ENCODE measurements at regions not wholly inside any gene's neighbourhood (a gene's known extent, or its start where the extent isn't known, plus 50 kb on each side); places are given as distances from the start of the nearest gene placed in this dataset.

GRCh38 chr20:57934007-57934805 is 224.4 kb upstream of the PMEPA1 start:
- no peak overlapping the region for H3K4ac ChIP-seq (ENCODE audit: low read depth in 1 of 2, low read length in 2 of 2)
- H3K4me1 ChIP-seq (ENCODE audit: control insufficient read depth, insufficient read depth, low read depth, low read length), result no peaks in the 10 kb centered on the region
- H2AFZ ChIP-seq (ENCODE audit: low read depth, low read length), result no peak overlapping the region
- no peak overlapping the region for H2BK5ac ChIP-seq (ENCODE audit: low read depth, low read length, poor library complexity, severe bottlenecking)
- no peak overlapping the region for H2BK12ac ChIP-seq (ENCODE audit: low read length in 2 of 2)
- H3K4me3 ChIP-seq (ENCODE audit: insufficient read depth in 1 of 2, low read depth in 1 of 2, low read length in 2 of 2), result no peak overlapping the region
- DNase-seq, result no peak
- H3K27me3 ChIP-seq (ENCODE audit: control insufficient read depth in 1 of 2, insufficient read depth in 1 of 2, low read length in 2 of 2), result peaks cover 0 to 72% of the 10 kb centered on the region in 2 experiments
- H3K27ac ChIP-seq (ENCODE audit: low read length, poor library complexity, severe bottlenecking), result no peak overlapping the region
- no peak overlapping the region for H3K14ac ChIP-seq (ENCODE audit: low read length in 2 of 2)
- H2BK120ac ChIP-seq (ENCODE audit: low read depth, low read length), result no peak overlapping the region
- H3K79me1 ChIP-seq (replicated peaks; ENCODE audit: low read length, poor library complexity, severe bottlenecking), result no peaks in the 10 kb centered on the region
- H3K4me2 ChIP-seq (ENCODE audit: low read length, poor library complexity, severe bottlenecking), result no peak overlapping the region
- H3K36me3 ChIP-seq (ENCODE audit: control insufficient read depth in 1 of 2, insufficient read depth in 2 of 2, low read depth in 1 of 2, low read length in 2 of 2), result no peaks in the 10 kb centered on the region
- 70% methylated on average over 10 of the region's 10 CpGs for WGBS
- H4K8ac ChIP-seq (ENCODE audit: low read length), result no peak overlapping the region
- no peak overlapping the region for H4K91ac ChIP-seq (ENCODE audit: low read length)
- H2AK5ac ChIP-seq (ENCODE audit: low read length, severe bottlenecking), result no peak overlapping the region
- no peak overlapping the region for H3K23ac ChIP-seq (ENCODE audit: low read length in 2 of 2)
- H2BK15ac ChIP-seq (ENCODE audit: low read depth, poor library complexity, severe bottlenecking), result no peak overlapping the region
- no peak overlapping the region for H3K9ac ChIP-seq (ENCODE audit: low read length)
- H3K18ac ChIP-seq (ENCODE audit: low read depth in 1 of 2, low read length in 2 of 2), result no peak overlapping the region
- no peaks in the 10 kb centered on the region for H3K9me3 ChIP-seq (ENCODE audit: control insufficient read depth, low read length)

GRCh38 chr20:57932227-57932864 is 222.5 kb upstream of the PMEPA1 start:
- no peak overlapping the region for H2BK5ac ChIP-seq (ENCODE audit: low read depth, low read length, poor library complexity, severe bottlenecking)
- no peak for DNase-seq
- H2BK12ac ChIP-seq (ENCODE audit: low read length in 2 of 2), result no peak overlapping the region
- no peak overlapping the region for H3K14ac ChIP-seq (ENCODE audit: low read length in 2 of 2)
- no peak overlapping the region for H3K9ac ChIP-seq (ENCODE audit: low read length)
- peak overlapping the region; percentile 30 for H4K8ac ChIP-seq (ENCODE audit: low read length)
- H3K79me1 ChIP-seq (replicated peaks; ENCODE audit: low read length, poor library complexity, severe bottlenecking), result no peaks in the 10 kb centered on the region
- H3K18ac ChIP-seq (ENCODE audit: low read depth in 1 of 2, low read length in 2 of 2), result no peak overlapping the region
- H3K4ac ChIP-seq (ENCODE audit: low read depth in 1 of 2, low read length in 2 of 2), result no peak overlapping the region
- no peak overlapping the region for H4K91ac ChIP-seq (ENCODE audit: low read length)
- no peak overlapping the region for H2BK120ac ChIP-seq (ENCODE audit: low read depth, low read length)
- H3K4me2 ChIP-seq (ENCODE audit: low read length, poor library complexity, severe bottlenecking), result no peak overlapping the region
- H2BK15ac ChIP-seq (ENCODE audit: low read depth, poor library complexity, severe bottlenecking), result no peak overlapping the region
- H2AK5ac ChIP-seq (ENCODE audit: low read length, severe bottlenecking), result no peak overlapping the region
- H3K27me3 ChIP-seq (ENCODE audit: control insufficient read depth in 1 of 2, insufficient read depth in 1 of 2, low read length in 2 of 2), result peaks cover 0 to 58% of the 10 kb centered on the region in 2 experiments
- H3K4me1 ChIP-seq (ENCODE audit: control insufficient read depth, insufficient read depth, low read depth, low read length), result no peaks in the 10 kb centered on the region
- no peaks in the 10 kb centered on the region for H3K9me3 ChIP-seq (ENCODE audit: control insufficient read depth, low read length)
- 80% methylated on average over 17 of the region's 17 CpGs for WGBS
- peak overlapping the region in 1 of 2 experiments; percentile 65 for H3K23ac ChIP-seq (ENCODE audit: low read length in 2 of 2)
- no peak overlapping the region for H2AFZ ChIP-seq (ENCODE audit: low read depth, low read length)
- no peak overlapping the region for H3K4me3 ChIP-seq (ENCODE audit: insufficient read depth in 1 of 2, low read depth in 1 of 2, low read length in 2 of 2)
- H3K36me3 ChIP-seq (ENCODE audit: control insufficient read depth in 1 of 2, insufficient read depth in 2 of 2, low read depth in 1 of 2, low read length in 2 of 2), result no peaks in the 10 kb centered on the region
- H3K27ac ChIP-seq (ENCODE audit: low read length, poor library complexity, severe bottlenecking), result no peak overlapping the region

DNA sequence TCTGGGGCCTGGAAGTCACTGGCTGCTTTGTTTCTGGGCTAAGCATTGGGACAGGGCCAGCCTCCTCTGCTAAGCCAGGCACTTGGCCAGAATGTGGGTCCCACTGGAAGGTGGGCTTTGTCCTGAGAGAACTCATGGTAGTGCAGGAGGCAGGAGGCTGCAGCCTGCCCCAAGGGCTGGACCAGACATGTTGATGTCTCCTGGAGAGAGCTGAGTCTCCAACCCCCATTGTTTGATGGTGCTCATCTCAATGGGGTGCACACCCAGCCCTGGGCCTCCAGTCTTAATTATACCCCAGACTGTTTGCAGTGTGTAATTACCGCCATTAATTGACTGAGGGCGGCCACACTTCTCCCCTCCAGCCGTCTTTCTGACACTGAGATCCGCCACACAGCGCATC is 220.5 kb upstream of the PMEPA1 start:
- Histone ChIP-seq H2BK15ac (ENCODE audit: low read depth, poor library complexity, severe bottlenecking) (no peak overlapping the region), H3K4me2 (ENCODE audit: low read length, poor library complexity, severe bottlenecking) (no peak overlapping the region), H4K91ac (ENCODE audit: low read length) (no peak overlapping the region), H3K79me1 (replicated peaks; ENCODE audit: low read length, poor library complexity, severe bottlenecking) (no peaks in the 10 kb centered on the region), H2AK5ac (ENCODE audit: low read length, severe bottlenecking) (no peak overlapping the region), H3K18ac (ENCODE audit: low read depth in 1 of 2, low read length in 2 of 2) (no peak overlapping the region), H3K9ac (ENCODE audit: low read length) (no peak overlapping the region), H3K23ac (ENCODE audit: low read length in 2 of 2) (no peak overlapping the region), H3K36me3 (ENCODE audit: control insufficient read depth in 1 of 2, insufficient read depth in 2 of 2, low read depth in 1 of 2, low read length in 2 of 2) (no peaks in the 10 kb centered on the region), H4K8ac (ENCODE audit: low read length) (no peak overlapping the region), H3K14ac (ENCODE audit: low read length in 2 of 2) (no peak overlapping the region), H3K9me3 (ENCODE audit: control insufficient read depth, low read length) (peaks cover 16% of the 10 kb centered on the region), H3K27ac (ENCODE audit: low read length, poor library complexity, severe bottlenecking) (no peak overlapping the region), H3K27me3 (ENCODE audit: control insufficient read depth in 1 of 2, insufficient read depth in 1 of 2, low read length in 2 of 2) (peaks cover 0 to 50% of the 10 kb centered on the region in 2 experiments), H2BK5ac (ENCODE audit: low read depth, low read length, poor library complexity, severe bottlenecking) (no peak overlapping the region), H2BK120ac (ENCODE audit: low read depth, low read length) (no peak overlapping the region), H3K4me1 (ENCODE audit: control insufficient read depth, insufficient read depth, low read depth, low read length) (no peaks in the 10 kb centered on the region), H2AFZ (ENCODE audit: low read depth, low read length) (no peak overlapping the region), H3K4ac (ENCODE audit: low read depth in 1 of 2, low read length in 2 of 2) (no peak overlapping the region), H3K4me3 (ENCODE audit: insufficient read depth in 1 of 2, low read depth in 1 of 2, low read length in 2 of 2) (no peak overlapping the region), H2BK12ac (ENCODE audit: low read length in 2 of 2) (no peak overlapping the region)
- DNase-seq, result no peak
- 82% methylated on average over 4 of the region's 5 CpGs for WGBS

GRCh38 chr20:57928181-57928967 is 218.6 kb upstream of the PMEPA1 start:
- no peak overlapping the region for H3K4me3 ChIP-seq (ENCODE audit: insufficient read depth in 1 of 2, low read depth in 1 of 2, low read length in 2 of 2)
- no peak overlapping the region for H3K14ac ChIP-seq (ENCODE audit: low read length in 2 of 2)
- peaks cover 0 to 43% of the 10 kb centered on the region in 2 experiments for H3K27me3 ChIP-seq (ENCODE audit: control insufficient read depth in 1 of 2, insufficient read depth in 1 of 2, low read length in 2 of 2)
- H3K79me1 ChIP-seq (replicated peaks; ENCODE audit: low read length, poor library complexity, severe bottlenecking), result no peaks in the 10 kb centered on the region
- no peak overlapping the region for H4K91ac ChIP-seq (ENCODE audit: low read length)
- no peak for DNase-seq
- H2AK5ac ChIP-seq (ENCODE audit: low read length, severe bottlenecking), result no peak overlapping the region
- no peaks in the 10 kb centered on the region for H3K36me3 ChIP-seq (ENCODE audit: control insufficient read depth in 1 of 2, insufficient read depth in 2 of 2, low read depth in 1 of 2, low read length in 2 of 2)
- H3K27ac ChIP-seq (ENCODE audit: low read length, poor library complexity, severe bottlenecking), result no peak overlapping the region
- H4K8ac ChIP-seq (ENCODE audit: low read length), result no peak overlapping the region
- H2BK5ac ChIP-seq (ENCODE audit: low read depth, low read length, poor library complexity, severe bottlenecking), result no peak overlapping the region
- WGBS, result 89% methylated on average over 1 of the region's 2 CpGs
- no peak overlapping the region for H3K9ac ChIP-seq (ENCODE audit: low read length)
- H3K18ac ChIP-seq (ENCODE audit: low read depth in 1 of 2, low read length in 2 of 2), result no peak overlapping the region
- no peak overlapping the region for H3K4ac ChIP-seq (ENCODE audit: low read depth in 1 of 2, low read length in 2 of 2)
- H2AFZ ChIP-seq (ENCODE audit: low read depth, low read length), result no peak overlapping the region
- no peak overlapping the region for H3K4me2 ChIP-seq (ENCODE audit: low read length, poor library complexity, severe bottlenecking)
- H2BK120ac ChIP-seq (ENCODE audit: low read depth, low read length), result no peak overlapping the region
- no peaks in the 10 kb centered on the region for H3K4me1 ChIP-seq (ENCODE audit: control insufficient read depth, insufficient read depth, low read depth, low read length)
- no peak overlapping the region for H2BK15ac ChIP-seq (ENCODE audit: low read depth, poor library complexity, severe bottlenecking)
- H2BK12ac ChIP-seq (ENCODE audit: low read length in 2 of 2), result no peak overlapping the region
- no peak overlapping the region for H3K23ac ChIP-seq (ENCODE audit: low read length in 2 of 2)
- H3K9me3 ChIP-seq (ENCODE audit: control insufficient read depth, low read length), result peaks cover 19% of the 10 kb centered on the region
